HEK293 (cell line): ENCODE measurements at regions not wholly inside any gene's neighbourhood (a gene's known extent, or its start where the extent isn't known, plus 50 kb on each side); places are given as distances from the start of the nearest gene placed in this dataset.

Source experiments
- CTCF ChIA-PET: fragments of 350-600 bp; formaldehyde crosslinking; extraction: SDS; loops from one replicate; lab custom pipeline; 2021; ENCODE audit warnings: antibody characterized with exemption; lab: Yijun Ruan, JAX
- POLR2A ChIA-PET: fragments of 300-600 bp; formaldehyde crosslinking; extraction: SDS; loops from one replicate; lab custom pipeline; 2020; ENCODE audit warnings: antibody characterized with exemption, inconsistent platforms; lab: Yijun Ruan, JAX
- H3K27ac ChIP-seq: fragments of 200-500 bp; sonication (Bioruptor generic); 2 replicates; pipeline ENCODE4 v1.5.1; 2014; ENCODE audit warnings: low read depth, low read length, control low read depth, inconsistent platforms; ENCODE audit errors: extremely low read depth
- H3K36me3 ChIP-seq, 2 experiments: fragments of 200-500 bp in 1 of 2; sonication (Bioruptor generic) in 1 of 2; 1 replicate in 1 of 2; 2 replicates in 1 of 2; pipeline ENCODE4 v1.5.1; 2014 to 2017; ENCODE audit warnings: inconsistent platforms in 2 of 2, low read length in 2 of 2; ENCODE audit not compliant: control insufficient read depth in 2 of 2, insufficient read depth in 1 of 2
- H3K4me1 ChIP-seq: fragments of 200-500 bp; sonication (Bioruptor generic); 2 replicates; pipeline ENCODE4 v1.5.1; 2014; ENCODE audit warnings: mild to moderate bottlenecking, low read length, inconsistent platforms; ENCODE audit not compliant: control insufficient read depth, insufficient read depth
- H3K4me3 ChIP-seq: 2 replicates; pipeline ENCODE4 v1.5.1; 2011; ENCODE audit warnings: low read depth, mild to moderate bottlenecking, control low read depth, low read length, moderate library complexity
- H3K9me3 ChIP-seq: fragments of 200-500 bp; sonication (Bioruptor generic); 2 replicates; pipeline ENCODE4 v1.5.1; 2014; ENCODE audit warnings: low read depth, low read length, inconsistent platforms; ENCODE audit not compliant: control insufficient read depth, insufficient read depth
- INSM2 ChIP-seq: fragments of 450-650 bp; formaldehyde crosslinking; IDR thresholded peaks from 2 replicates; pipeline ENCODE4 v1.5.1; 2016; ENCODE audit warnings: missing biosample characterization, missing genetic modification characterization
- KLF1 ChIP-seq: fragments of 450-650 bp; formaldehyde crosslinking; IDR thresholded peaks from 2 replicates; pipeline ENCODE4 v1.5.1; 2016; ENCODE audit warnings: missing biosample characterization, missing genetic modification characterization
- MYNN ChIP-seq: fragments of 450-650 bp; formaldehyde crosslinking; IDR thresholded peaks from 2 replicates; pipeline ENCODE4 v1.5.1; 2016; ENCODE audit warnings: missing biosample characterization, missing genetic modification characterization, borderline replicate concordance
- PATZ1 ChIP-seq: fragments of 450-650 bp; formaldehyde crosslinking; IDR thresholded peaks from 2 replicates; pipeline ENCODE4 v1.5.1; 2016; ENCODE audit warnings: missing biosample characterization, missing genetic modification characterization
- SETDB1 ChIP-seq: IDR thresholded peaks from one replicate; pipeline ENCODE4 v1.6.1; 2017; ENCODE audit warnings: mild to moderate bottlenecking, low read length, moderate library complexity, mixed read lengths; ENCODE audit not compliant: insufficient read length
- SP7 ChIP-seq: fragments of 450-650 bp; formaldehyde crosslinking; IDR thresholded peaks from 2 replicates; pipeline ENCODE4 v1.5.1; 2016; ENCODE audit warnings: missing biosample characterization, missing genetic modification characterization
- TCF7L2 ChIP-seq: IDR thresholded peaks from 2 replicates; pipeline ENCODE4 v1.6.1; 2011; ENCODE audit warnings: low read depth, mild to moderate bottlenecking, inconsistent platforms, low read length, moderate library complexity, borderline replicate concordance
- ZNF157 ChIP-seq: fragments of 450-650 bp; formaldehyde crosslinking; IDR thresholded peaks from 2 replicates; pipeline ENCODE4 v1.5.1; 2016; ENCODE audit warnings: missing biosample characterization, missing genetic modification characterization
- ZNF248 ChIP-seq: fragments of 450-650 bp; formaldehyde crosslinking; IDR thresholded peaks from 2 replicates; pipeline ENCODE4 v1.5.1; 2017; ENCODE audit warnings: missing biosample characterization, missing genetic modification characterization
- ZNF266 ChIP-seq: fragments of 450-650 bp; formaldehyde crosslinking; IDR thresholded peaks from 2 replicates; pipeline ENCODE4 v1.5.1; 2016; ENCODE audit warnings: missing biosample characterization, missing genetic modification characterization, low read depth
- ZNF391 ChIP-seq: fragments of 450-650 bp; formaldehyde crosslinking; IDR thresholded peaks from 2 replicates; pipeline ENCODE4 v1.5.1; 2016; ENCODE audit warnings: low read depth, missing biosample characterization, missing genetic modification characterization, borderline replicate concordance
- ZNF423 ChIP-seq: fragments of 450-650 bp; formaldehyde crosslinking; IDR thresholded peaks from 2 replicates; pipeline ENCODE4 v1.5.1; 2016; ENCODE audit warnings: missing biosample characterization, missing genetic modification characterization
- ZNF449 ChIP-seq: fragments of 450-650 bp; formaldehyde crosslinking; IDR thresholded peaks from 2 replicates; pipeline ENCODE4 v1.5.1; 2017; ENCODE audit warnings: missing biosample characterization, mild to moderate bottlenecking, missing genetic modification characterization, moderate library complexity
- ZNF548 ChIP-seq: fragments of 450-650 bp; formaldehyde crosslinking; IDR thresholded peaks from 2 replicates; pipeline ENCODE4 v1.5.1; 2016; ENCODE audit warnings: missing biosample characterization, missing genetic modification characterization
- ZNF558 ChIP-seq: fragments of 450-650 bp; formaldehyde crosslinking; IDR thresholded peaks from 2 replicates; pipeline ENCODE4 v1.5.1; 2016; ENCODE audit warnings: missing biosample characterization, missing genetic modification characterization
- ZNF639 ChIP-seq: fragments of 450-650 bp; formaldehyde crosslinking; IDR thresholded peaks from 2 replicates; pipeline ENCODE4 v1.5.1; 2016; ENCODE audit warnings: missing biosample characterization, missing genetic modification characterization
- ZNF670 ChIP-seq: fragments of 450-650 bp; formaldehyde crosslinking; IDR thresholded peaks from 2 replicates; pipeline ENCODE4 v1.5.1; 2016; ENCODE audit warnings: missing biosample characterization, missing genetic modification characterization, low read depth
- ZNF776 ChIP-seq: fragments of 450-650 bp; formaldehyde crosslinking; IDR thresholded peaks from 2 replicates; pipeline ENCODE4 v1.5.0; 2017; ENCODE audit warnings: missing biosample characterization, missing genetic modification characterization, borderline replicate concordance
- ZXDB ChIP-seq: fragments of 450-650 bp; formaldehyde crosslinking; IDR thresholded peaks from 2 replicates; pipeline ENCODE4 v1.5.1; 2016; ENCODE audit warnings: missing biosample characterization, missing genetic modification characterization

- CTCF ChIA-PET, result no interaction called here
- H3K36me3 ChIP-seq, result no peaks in the 10 kb centered on the region
- POLR2A ChIA-PET, result no interaction called here
Observed at GRCh38 chr5:167413506-167413905, 877.9 kb upstream of the WWC1 start.

GRCh38 chr5:167414611-167415010, 876.8 kb upstream of the WWC1 start:
- no peak overlapping the region for H3K27ac ChIP-seq
- CTCF ChIA-PET, result interaction anchor here (0.6 kb wide), 1 partner anchor 59 kb away, joined by 5 read pairs; no protein-coding TSS in a partner anchor
- POLR2A ChIA-PET, result no interaction called here
- H3K9me3 ChIP-seq, result no peaks in the 10 kb centered on the region
- no peaks in the 10 kb centered on the region for H3K4me1 ChIP-seq
- H3K4me3 ChIP-seq, result no peak overlapping the region
- TF ChIP-seq SETDB1 (no peak), PATZ1 (tag by site-specific recombination) (no peak), ZNF266 (tag by site-specific recombination) (no peak), KLF1 (tag by site-specific recombination) (no peak), ZNF639 (tag by site-specific recombination) (no peak), ZNF670 (no peak), ZNF548 (tag by site-specific recombination) (no peak), ZNF391 (no peak), ZNF157 (tag by site-specific recombination) (no peak), ZXDB (tag by site-specific recombination) (no peak), ZNF558 (tag by site-specific recombination) (no peak), ZNF423 (no peak), ZNF776 (tag by site-specific recombination) (no peak), INSM2 (tag by site-specific recombination) (no peak), ZNF248 (no peak), SP7 (tag by site-specific recombination) (no peak)
- TF ChIP-seq, all 188 proteins: peak for 0
- H3K36me3 ChIP-seq, result no peaks in the 10 kb centered on the region

More at GRCh38 chr5:167413506-167413905, 877.9 kb upstream of the WWC1 start:
- H3K9me3 ChIP-seq, result no peaks in the 10 kb centered on the region
- no peak overlapping the region for H3K4me3 ChIP-seq
- no peak for TF ChIP-seq MYNN (tag by site-specific recombination)
- TF ChIP-seq ZNF449 (tag by site-specific recombination), result no peak
- peak; percentile 73; the same call in 1 of the 2 replicates for TF ChIP-seq TCF7L2
- no peaks in the 10 kb centered on the region for H3K4me1 ChIP-seq
- no peak overlapping the region for H3K27ac ChIP-seq
